Limb (tissue), 2 donors: ENCODE measurements at regions not wholly inside any gene's neighbourhood (a gene's known extent, or its start where the extent isn't known, plus 50 kb on each side); places are given as distances from the start of the nearest gene placed in this dataset.
A peak's percentile ranks its signal among the peaks of the same experiment; 100 is the strongest.

Source experiments
- DNase-seq, 2 donors: peaks; one replicate each; pipeline ENCODE4 v3.0.0-alpha.2; 2016; ENCODE audit errors: extremely low spot score in 2 of 2

- no peak for DNase-seq
Measured at GRCh38 chr7:109282726-109283125, 713.1 kb downstream of the DNAJB9 start.

GRCh38 chr7:109284943-109285342 lies 715.3 kb downstream of the DNAJB9 start:
- DNase-seq, result no peak

- DNase-seq, result no peak
Measured at GRCh38 chr7:109295158-109295557, 725.5 kb downstream of the DNAJB9 start.

- no peak for DNase-seq
Measured at GRCh38 chr7:109308816-109309215, 739.1 kb downstream of the DNAJB9 start.

GRCh38 chr7:109309790-109310189 lies 740.1 kb downstream of the DNAJB9 start:
- no peak for DNase-seq

GRCh38 chr7:109318136-109318535 lies 748.5 kb downstream of the DNAJB9 start:
- DNase-seq, result no peak

GRCh38 chr7:109322833-109323232 lies 753.2 kb downstream of the DNAJB9 start:
- DNase-seq, result no peak

- DNase-seq, result no peak
Measured at GRCh38 chr7:109331423-109331822, 761.7 kb downstream of the DNAJB9 start.

GRCh38 chr7:109335951-109336350 lies 766.3 kb downstream of the DNAJB9 start:
- no peak for DNase-seq

GRCh38 chr7:109336531-109336930 lies 766.9 kb downstream of the DNAJB9 start:
- DNase-seq, result no peak

GRCh38 chr7:109343678-109344077 lies 774.0 kb downstream of the DNAJB9 start:
- DNase-seq, result no peak

- no peak for DNase-seq
Measured at GRCh38 chr7:109351493-109351892, 781.8 kb downstream of the DNAJB9 start.

GRCh38 chr7:109354000-109354399 lies 784.3 kb downstream of the DNAJB9 start:
- no peak for DNase-seq

- no peak for DNase-seq
Measured at GRCh38 chr7:109354552-109354951, 784.9 kb downstream of the DNAJB9 start.

GRCh38 chr7:109375823-109376222 lies 806.1 kb downstream of the DNAJB9 start:
- DNase-seq, result no peak

- no peak for DNase-seq
Measured at GRCh38 chr7:109376576-109376975, 806.9 kb downstream of the DNAJB9 start.

- no peak for DNase-seq
Measured at GRCh38 chr7:109377076-109377884, 807.6 kb downstream of the DNAJB9 start.

GRCh38 chr7:109386959-109387358 lies 817.3 kb downstream of the DNAJB9 start:
- DNase-seq, result no peak

- peak in 1 of 2 donors; percentile 21 for DNase-seq
Measured at GRCh38 chr7:109387530-109387929, 817.9 kb downstream of the DNAJB9 start.

GRCh38 chr7:109391240-109391639 lies 821.6 kb downstream of the DNAJB9 start:
- no peak for DNase-seq

- DNase-seq, result no peak
Measured at GRCh38 chr7:109402107-109402506, 832.4 kb downstream of the DNAJB9 start.

GRCh38 chr7:109407756-109408155 lies 838.1 kb downstream of the DNAJB9 start:
- DNase-seq, result no peak

GRCh38 chr7:109437957-109438356 lies 868.3 kb downstream of the DNAJB9 start:
- DNase-seq, result no peak

- no peak for DNase-seq
Measured at GRCh38 chr7:109449760-109450159, 880.1 kb downstream of the DNAJB9 start.
